HG03521 (cell line): ENCODE measurements at regions not wholly inside any gene's neighbourhood (a gene's known extent, or its start where the extent isn't known, plus 50 kb on each side); places are given as distances from the start of the nearest gene placed in this dataset.

ENCODE experiments used
- ATAC-seq: cut with Tn5 transposase; IDR thresholded peaks from one replicate; pipeline ENCODE4 v1.9.1; 2021; ENCODE audit warnings: mild to moderate bottlenecking, moderate library complexity; ENCODE audit not compliant: unreplicated experiment

- no peak for ATAC-seq
These were observed 121.3 kb upstream of the HABP2 start for GRCh38 chr10:113431398-113432160.

- ATAC-seq, result no peak
These were observed 119.1 kb upstream of the HABP2 start for GRCh38 chr10:113433711-113434110.

GRCh38 chr10:113434315-113434714, 118.5 kb upstream of the HABP2 start:
- no peak for ATAC-seq

- ATAC-seq, result no peak
These were observed 117.9 kb upstream of the HABP2 start for GRCh38 chr10:113434950-113435349.

GRCh38 chr10:113435881-113436280, 117.0 kb upstream of the HABP2 start:
- ATAC-seq, result no peak

- no peak for ATAC-seq
These were observed 116.0 kb upstream of the HABP2 start for GRCh38 chr10:113436851-113437250.

- ATAC-seq, result no peak
These were observed 114.2 kb upstream of the HABP2 start for GRCh38 chr10:113438652-113439051.

GRCh38 chr10:113441220-113441619, 111.6 kb upstream of the HABP2 start:
- ATAC-seq, result no peak

- ATAC-seq, result no peak
These were observed 111.1 kb upstream of the HABP2 start for GRCh38 chr10:113441686-113442270.

- no peak for ATAC-seq
These were observed 110.5 kb upstream of the HABP2 start for GRCh38 chr10:113442336-113442735.

GRCh38 chr10:113443141-113443925, 109.5 kb upstream of the HABP2 start:
- no peak for ATAC-seq

GRCh38 chr10:113444766-113445365, 108.0 kb upstream of the HABP2 start:
- no peak for ATAC-seq

- no peak for ATAC-seq
These were observed 107.1 kb upstream of the HABP2 start for GRCh38 chr10:113445736-113446135.

GRCh38 chr10:113446739-113447138, 106.1 kb upstream of the HABP2 start:
- no peak for ATAC-seq

GRCh38 chr10:113447278-113447677, 105.6 kb upstream of the HABP2 start:
- no peak for ATAC-seq

- no peak for ATAC-seq
These were observed 103.7 kb upstream of the HABP2 start for GRCh38 chr10:113449006-113449695.

- ATAC-seq, result no peak
These were observed 102.6 kb upstream of the HABP2 start for GRCh38 chr10:113450046-113450804.

GRCh38 chr10:113450906-113451305, 101.9 kb upstream of the HABP2 start:
- no peak for ATAC-seq

- no peak for ATAC-seq
These were observed 100.6 kb upstream of the HABP2 start for GRCh38 chr10:113452146-113452845.

- ATAC-seq, result no peak
These were observed 99.5 kb upstream of the HABP2 start for GRCh38 chr10:113453351-113453750.
